MM.1S (cell line): ENCODE measurements at regions not wholly inside any gene's neighbourhood (a gene's known extent, or its start where the extent isn't known, plus 50 kb on each side); places are given as distances from the start of the nearest gene placed in this dataset.

ENCODE experiments used
- CTCF ChIP-seq: fragments of 300-600 bp; sonication (generic); IDR thresholded peaks from 2 replicates; pipeline ENCODE4 v1.5.1; 2016; ENCODE audit warnings: antibody characterized with exemption, low read length, mixed read lengths
- EZH2 ChIP-seq: fragments of 300-600 bp; sonication (generic); optimal IDR thresholded peaks from 2 replicates; pipeline ENCODE3; 2017; ENCODE audit warnings: low read depth, mild to moderate bottlenecking, antibody characterized with exemption, low read length, mixed read lengths

DNA sequence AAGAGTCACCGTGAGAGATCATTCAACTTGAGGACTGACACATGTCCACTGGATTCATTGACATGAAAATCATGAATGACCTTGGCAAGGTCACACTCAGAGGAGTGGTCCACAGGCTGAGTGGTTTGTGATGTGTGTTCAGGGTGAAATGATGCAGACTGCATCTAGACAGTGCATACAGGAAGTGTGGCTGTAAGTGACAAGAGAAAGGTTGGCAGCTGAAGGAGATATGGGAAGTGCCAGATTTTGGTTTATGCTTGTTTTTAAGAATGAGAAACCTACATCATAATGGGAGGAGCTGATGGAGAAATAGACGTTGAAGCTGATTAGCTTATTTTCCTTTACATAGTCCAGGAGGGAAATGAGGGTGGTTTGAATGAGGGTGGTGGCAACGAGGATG, 64.8 kb upstream of the VIPR2 start:
- TF ChIP-seq EZH2 = no peak
- TF ChIP-seq CTCF = no peak
